GM12873 (cell line): ENCODE measurements at regions not wholly inside any gene's neighbourhood (a gene's known extent, or its start where the extent isn't known, plus 50 kb on each side); places are given as distances from the start of the nearest gene placed in this dataset.

ENCODE experiments used
- TF ChIP-seq, protein P1 (sequence below): IDR thresholded peaks from 2 replicates; pipeline ENCODE4 v1.5.1; 2012; ENCODE audit warnings: low read depth, mild to moderate bottlenecking, moderate library complexity, low read length, control low read depth; ENCODE audit not compliant: insufficient read depth; ENCODE audit errors: missing control alignments

DNA sequence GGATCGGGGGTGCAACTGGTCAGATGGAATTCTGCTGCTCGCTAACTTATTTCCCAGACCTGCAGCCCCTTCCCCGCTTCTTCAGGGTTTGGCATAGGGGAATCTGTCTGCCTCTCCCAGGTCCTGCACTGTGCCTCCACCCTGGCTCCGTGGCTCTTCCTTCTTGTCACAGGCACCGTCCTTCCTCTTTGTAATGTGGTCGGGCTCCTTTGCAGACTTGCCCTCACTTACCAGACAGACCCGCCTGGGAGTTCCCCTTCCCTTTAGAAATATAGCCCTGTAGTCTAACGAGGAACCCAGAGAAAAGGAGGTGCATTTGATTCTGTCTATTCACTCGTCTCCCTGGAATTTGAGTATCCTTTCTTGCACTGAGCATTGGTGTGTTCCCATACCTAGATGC is 63.9 kb upstream of the PAX8 start:
- TF ChIP-seq, protein P1, sequence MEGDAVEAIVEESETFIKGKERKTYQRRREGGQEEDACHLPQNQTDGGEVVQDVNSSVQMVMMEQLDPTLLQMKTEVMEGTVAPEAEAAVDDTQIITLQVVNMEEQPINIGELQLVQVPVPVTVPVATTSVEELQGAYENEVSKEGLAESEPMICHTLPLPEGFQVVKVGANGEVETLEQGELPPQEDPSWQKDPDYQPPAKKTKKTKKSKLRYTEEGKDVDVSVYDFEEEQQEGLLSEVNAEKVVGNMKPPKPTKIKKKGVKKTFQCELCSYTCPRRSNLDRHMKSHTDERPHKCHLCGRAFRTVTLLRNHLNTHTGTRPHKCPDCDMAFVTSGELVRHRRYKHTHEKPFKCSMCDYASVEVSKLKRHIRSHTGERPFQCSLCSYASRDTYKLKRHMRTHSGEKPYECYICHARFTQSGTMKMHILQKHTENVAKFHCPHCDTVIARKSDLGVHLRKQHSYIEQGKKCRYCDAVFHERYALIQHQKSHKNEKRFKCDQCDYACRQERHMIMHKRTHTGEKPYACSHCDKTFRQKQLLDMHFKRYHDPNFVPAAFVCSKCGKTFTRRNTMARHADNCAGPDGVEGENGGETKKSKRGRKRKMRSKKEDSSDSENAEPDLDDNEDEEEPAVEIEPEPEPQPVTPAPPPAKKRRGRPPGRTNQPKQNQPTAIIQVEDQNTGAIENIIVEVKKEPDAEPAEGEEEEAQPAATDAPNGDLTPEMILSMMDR, result no peak

DNA sequence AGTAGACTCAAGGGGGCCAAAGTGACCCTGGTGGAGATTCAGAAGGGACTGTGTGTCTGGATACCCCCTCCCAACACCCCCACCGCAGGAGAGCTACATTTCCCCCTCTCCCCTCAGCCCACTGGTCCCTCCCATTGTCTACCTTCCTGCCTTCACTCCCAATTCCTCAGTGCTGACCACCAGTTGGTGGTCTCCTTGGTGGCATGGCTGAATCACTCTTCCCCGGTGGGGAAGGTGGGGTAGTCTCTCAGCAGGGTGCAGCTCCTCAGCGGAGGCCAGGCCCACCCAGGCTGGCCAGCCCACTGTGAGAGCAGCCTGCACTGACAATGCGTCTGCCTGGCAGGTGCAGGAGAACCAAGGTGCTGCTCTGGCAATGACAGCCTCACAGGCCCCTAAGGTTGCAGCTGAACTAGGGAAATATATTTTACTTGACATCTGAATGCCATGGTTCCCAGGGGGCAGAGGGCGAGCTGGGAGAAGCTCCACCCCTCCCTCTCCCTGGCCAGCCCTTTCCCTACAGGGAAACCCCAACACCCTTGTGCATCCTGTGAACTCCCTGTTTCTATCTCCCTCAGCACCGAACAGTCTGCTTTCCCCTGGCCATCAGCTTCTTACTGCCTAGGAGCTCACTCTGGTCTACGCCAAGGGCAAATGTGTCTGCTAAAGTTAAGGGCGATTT is 62.6 kb upstream of the PAX8 start:
- TF ChIP-seq, protein P1, result no peak

DNA sequence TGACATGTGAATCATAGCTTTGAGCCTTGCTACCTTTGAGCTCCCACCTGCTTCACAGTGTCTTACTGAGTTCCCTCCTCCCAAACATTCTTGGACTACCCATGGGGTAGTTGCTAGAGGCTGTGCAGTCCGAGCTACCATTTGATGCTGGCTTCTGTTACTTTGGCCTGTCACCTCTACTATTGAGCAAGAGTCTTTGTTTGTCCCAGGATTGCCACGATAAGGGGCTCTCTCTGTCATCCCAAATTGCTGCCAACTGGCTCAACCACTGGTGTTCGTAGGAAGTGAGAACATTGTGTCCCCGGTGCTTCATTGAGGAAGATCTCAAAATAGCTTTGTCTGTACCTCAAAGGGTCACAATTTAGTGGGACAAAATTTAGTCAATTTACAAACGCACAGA is 59.1 kb upstream of the PAX8 start:
- TF ChIP-seq, protein P1, result no peak

DNA sequence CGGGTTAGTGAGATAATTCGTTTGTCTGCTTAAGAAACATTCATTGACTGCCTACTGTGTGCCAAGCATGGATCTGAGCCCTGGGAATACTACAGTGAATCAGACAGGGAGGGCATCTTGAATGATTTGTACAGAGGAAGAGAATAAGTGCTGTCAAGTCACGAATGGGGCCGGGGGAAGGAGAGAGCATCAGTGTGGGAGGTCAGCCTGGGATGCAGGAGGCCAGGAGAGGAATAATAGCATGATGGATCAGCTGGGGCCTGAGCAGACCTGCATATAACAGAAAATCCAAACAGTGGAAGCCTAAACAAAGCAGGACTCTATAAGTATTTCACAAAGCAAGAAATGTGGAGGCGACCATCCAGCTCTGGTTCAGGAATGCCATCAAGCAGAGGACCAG is 55.4 kb upstream of the PAX8 start:
- TF ChIP-seq, protein P1, result no peak
